Stimulated activated CD4-positive, alpha-beta T cell treated with anti-CD3 and anti-CD28 coated beads, Interleukin-12 subunit alpha, Interleukin-12 subunit beta, amount 100 ng/mL, for 24 hours (primary cell): ENCODE measurements at regions not wholly inside any gene's neighbourhood (a gene's known extent, or its start where the extent isn't known, plus 50 kb on each side); places are given as distances from the start of the nearest gene placed in this dataset.

Experiments
- DNase-seq, 2 experiments: peaks; one replicate each; pipeline ENCODE4 v3.0.0-alpha.2; 2020; ENCODE audit warnings: low read depth in 2 of 2

- DNase-seq: no peak
Measured at GRCh38 chr18:72089432-72089831, 454.7 kb downstream of the CBLN2 start.

- DNase-seq: no peak
Measured at GRCh38 chr18:72086421-72086820, 457.7 kb downstream of the CBLN2 start.

- no peak for DNase-seq
Measured at GRCh38 chr18:72075040-72075439, 469.1 kb downstream of the CBLN2 start.

- DNase-seq: no peak
Measured at GRCh38 chr18:72063001-72063400, 481.1 kb downstream of the CBLN2 start.

GRCh38 chr18:72058851-72059250, 485.3 kb downstream of the CBLN2 start:
- no peak for DNase-seq

GRCh38 chr18:72056171-72056570, 488.0 kb downstream of the CBLN2 start:
- DNase-seq: no peak

GRCh38 chr18:72041313-72042032, 502.7 kb downstream of the CBLN2 start:
- no peak for DNase-seq

- no peak for DNase-seq
Measured at GRCh38 chr18:72013427-72013850, 530.7 kb downstream of the CBLN2 start.

- no peak for DNase-seq
Measured at GRCh38 chr18:71998547-71999097, 545.5 kb downstream of the CBLN2 start.

- no peak for DNase-seq
Measured at GRCh38 chr18:71995904-71996465, 548.2 kb downstream of the CBLN2 start.

GRCh38 chr18:71994273-71994672, 549.9 kb downstream of the CBLN2 start:
- no peak for DNase-seq

GRCh38 chr18:71989616-71990015, 554.5 kb downstream of the CBLN2 start:
- DNase-seq: no peak

GRCh38 chr18:71986351-71987050, 557.6 kb downstream of the CBLN2 start:
- no peak for DNase-seq

GRCh38 chr18:71976744-71977143, 567.4 kb downstream of the CBLN2 start:
- no peak for DNase-seq

GRCh38 chr18:71966791-71967190, 577.4 kb downstream of the CBLN2 start:
- DNase-seq: no peak

GRCh38 chr18:71958605-71959004, 585.5 kb downstream of the CBLN2 start:
- no peak for DNase-seq

GRCh38 chr18:71951001-71951400, 593.1 kb downstream of the CBLN2 start:
- DNase-seq: no peak

GRCh38 chr18:71942433-71942832, 601.7 kb downstream of the CBLN2 start:
- no peak for DNase-seq

GRCh38 chr18:71939483-71939882, 604.7 kb downstream of the CBLN2 start:
- no peak for DNase-seq

GRCh38 chr18:71936744-71937143, 607.4 kb downstream of the CBLN2 start:
- DNase-seq: no peak

GRCh38 chr18:71919211-71919610, 624.9 kb downstream of the CBLN2 start:
- no peak for DNase-seq

- no peak for DNase-seq
Measured at GRCh38 chr18:71913641-71914040, 630.5 kb downstream of the CBLN2 start.

GRCh38 chr18:71902482-71902881, 641.7 kb downstream of the CBLN2 start:
- no peak for DNase-seq
